Inflammatory macrophage (primary cell): ENCODE measurements at regions not wholly inside any gene's neighbourhood (a gene's known extent, or its start where the extent isn't known, plus 50 kb on each side); places are given as distances from the start of the nearest gene placed in this dataset.
"Not testable (repeated sequence)": the region's sequence is repeated elsewhere in the genome, so short reads cannot be mapped to it uniquely, and the experiment has no call there.

Source experiments
- DNase-seq, 2 donors: peaks; one replicate each; pipeline ENCODE4 v3.0.0-alpha.2; 2020 to 2022

- no peak for DNase-seq
Measured at GRCh38 chr7:16369855-16370254, 51.5 kb downstream of the CRPPA start.

- not testable (repeated sequence) for DNase-seq
Measured at GRCh38 chr7:16369309-16369708, 52.0 kb downstream of the CRPPA start.

GRCh38 chr7:16368885-16369284 is 52.5 kb downstream of the CRPPA start:
- DNase-seq, result no peak

- no peak for DNase-seq
Measured at GRCh38 chr7:16367115-16367514, 54.2 kb downstream of the CRPPA start.

GRCh38 chr7:16365952-16366351 is 55.4 kb downstream of the CRPPA start:
- no peak for DNase-seq

- no peak for DNase-seq
Measured at GRCh38 chr7:16365177-16365576, 56.2 kb downstream of the CRPPA start.

GRCh38 chr7:16359216-16359615 is 62.1 kb downstream of the CRPPA start:
- DNase-seq, result no peak

GRCh38 chr7:16357921-16358320 is 63.4 kb downstream of the CRPPA start:
- no peak for DNase-seq

GRCh38 chr7:16357474-16357873 is 63.9 kb downstream of the CRPPA start:
- no peak for DNase-seq

- no peak for DNase-seq
Measured at GRCh38 chr7:16356301-16356958, 64.9 kb downstream of the CRPPA start.

GRCh38 chr7:16354573-16354972 is 66.8 kb downstream of the CRPPA start:
- no peak for DNase-seq

- DNase-seq, result no peak
Measured at GRCh38 chr7:16353226-16353625, 68.1 kb downstream of the CRPPA start.

- no peak for DNase-seq
Measured at GRCh38 chr7:16350634-16351033, 70.7 kb downstream of the CRPPA start.

GRCh38 chr7:16348251-16348650 is 73.1 kb downstream of the CRPPA start:
- DNase-seq, result no peak

GRCh38 chr7:16347827-16348192 is 73.5 kb downstream of the CRPPA start:
- DNase-seq, result no peak

GRCh38 chr7:16347066-16347826 is 74.1 kb downstream of the CRPPA start:
- no peak for DNase-seq

- DNase-seq, result no peak
Measured at GRCh38 chr7:16345979-16346958, 75.1 kb downstream of the CRPPA start.

GRCh38 chr7:16344927-16345326 is 76.4 kb downstream of the CRPPA start:
- DNase-seq, result no peak

- DNase-seq, result no peak
Measured at GRCh38 chr7:16343612-16344011, 77.7 kb downstream of the CRPPA start.

GRCh38 chr7:16338065-16338464 is 83.3 kb downstream of the CRPPA start:
- DNase-seq, result no peak

GRCh38 chr7:16326106-16326505 is 95.2 kb downstream of the CRPPA start:
- no peak for DNase-seq

- DNase-seq, result no peak
Measured at GRCh38 chr7:16323313-16323712, 98.0 kb downstream of the CRPPA start.

GRCh38 chr7:16320099-16320660 is 101.2 kb downstream of the CRPPA start:
- DNase-seq, result no peak
